ENCODE measurements at regions not wholly inside any gene's neighbourhood (a gene's known extent, or its start where the extent isn't known, plus 50 kb on each side); places are given as distances from the start of the nearest gene placed in this dataset.
A peak's percentile ranks its signal among the peaks of the same experiment; 100 is the strongest.

DNA sequence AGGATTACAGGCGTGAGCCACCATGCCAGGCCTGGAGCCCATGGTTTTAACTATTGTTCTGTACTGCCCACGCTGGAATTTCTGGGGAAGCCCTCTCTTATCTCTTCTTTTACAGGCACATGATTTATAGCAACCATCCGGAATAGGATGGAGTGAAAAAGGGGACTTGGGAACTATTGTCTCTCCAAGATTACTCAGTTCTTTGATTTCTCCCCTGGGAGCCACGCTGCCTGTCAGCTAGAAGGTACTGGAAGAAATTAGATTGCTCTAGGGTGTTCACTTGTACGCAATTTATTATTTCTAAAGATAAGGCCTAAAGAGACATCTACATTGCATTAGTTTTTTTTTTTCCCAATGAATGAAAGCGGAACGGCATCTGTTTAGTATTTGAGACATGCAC, 65.6 kb upstream of the PTPRJ start:
- DNase-seq (no peak), FAIRE-seq (no peak), ATAC-seq (no peak)
- Histone ChIP-seq H3K4me1 (peaks cover 5 to 35% (median 30%) of the 10 kb centered on the region in 3 donors), H3K27me3 (no peaks in the 10 kb centered on the region), H3K36me3 (no peaks in the 10 kb centered on the region), H3K4me3 (no peak overlapping the region), H3K27ac (peak overlapping the region in 1 of 4 donors; percentile 79), H3K9me3 (no peaks in the 10 kb centered on the region)
- no peak for TF ChIP-seq CTCF (IDR thresholded peaks at IDR 0.05)
- intact Hi-C loops (cut with DNase I): no loop called here
- 50 to 57% methylated on average over 7 of the region's 7 CpGs for WGBS, 2 donors

DNA sequence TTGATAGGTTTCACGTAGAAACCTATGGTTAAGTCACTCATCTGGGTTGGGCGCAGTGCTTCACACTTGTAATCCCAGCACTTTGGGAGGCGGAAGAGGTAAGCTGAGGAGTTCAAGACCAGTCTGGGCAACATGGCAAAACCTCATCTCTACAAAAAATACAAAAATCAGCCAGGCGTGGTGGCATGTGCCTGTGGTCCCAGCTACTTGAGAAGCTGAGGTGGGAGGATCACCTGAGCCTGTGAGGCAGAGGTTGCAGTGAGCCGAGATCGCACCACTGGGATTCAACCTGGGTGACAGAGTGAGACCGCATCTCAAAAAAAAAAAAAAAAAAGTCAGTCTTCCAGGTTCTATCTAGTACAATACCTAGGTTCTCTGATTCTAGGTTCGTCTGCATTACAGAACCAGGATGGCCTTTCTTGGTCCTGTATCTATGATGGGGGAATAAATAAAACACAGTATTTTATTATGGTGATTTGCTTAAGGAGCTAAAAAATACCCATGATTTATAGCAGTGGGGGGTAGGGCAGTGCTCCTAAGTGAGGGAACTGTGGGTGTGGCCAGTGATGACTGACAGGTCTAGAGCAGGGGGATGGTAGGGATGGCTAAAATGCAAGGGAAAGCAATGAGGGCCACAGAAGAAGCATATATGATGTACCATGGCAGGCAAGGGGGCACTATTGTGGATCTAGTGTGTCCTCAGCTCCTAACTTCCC, 65.5 kb upstream of the NUP160 start:
- 93 to 96% methylated on average over 8 of the region's 8 CpGs for WGBS, 2 donors
- no peak for TF ChIP-seq CTCF (IDR thresholded peaks at IDR 0.05)
- DNase-seq: no peak

GRCh38 chr11:47912843-47913437, 64.8 kb upstream of the NUP160 start:
- H3K27me3 ChIP-seq: no peaks in the 10 kb centered on the region
- H3K4me1 ChIP-seq: peaks cover 11 to 30% (median 23%) of the 10 kb centered on the region in 3 donors
- no peak overlapping the region for H3K4me3 ChIP-seq
- TF ChIP-seq CTCF (IDR thresholded peaks at IDR 0.05): no peak
- intact Hi-C loops (cut with DNase I): no loop called here
- 59 to 66% methylated on average over 6 of the region's 6 CpGs for WGBS, 2 donors
- FAIRE-seq (no peak), DNase-seq (no peak), ATAC-seq (no peak)
- no peaks in the 10 kb centered on the region for H3K36me3 ChIP-seq
- H3K9me3 ChIP-seq: no peaks in the 10 kb centered on the region
- no peak overlapping the region for H3K27ac ChIP-seq

More for the DNA sequence above, 65.5 kb upstream of the NUP160 start:
- Histone ChIP-seq H3K27me3 (no peaks in the 10 kb centered on the region), H3K9me3 (no peaks in the 10 kb centered on the region), H3K4me1 (peaks cover 6 to 30% (median 26%) of the 10 kb centered on the region in 3 donors), H3K36me3 (no peaks in the 10 kb centered on the region), H3K27ac (no peak overlapping the region), H3K4me3 (no peak overlapping the region)
- ATAC-seq: no peak
- FAIRE-seq: no peak
- intact Hi-C loops (cut with DNase I): no loop called here

DNA sequence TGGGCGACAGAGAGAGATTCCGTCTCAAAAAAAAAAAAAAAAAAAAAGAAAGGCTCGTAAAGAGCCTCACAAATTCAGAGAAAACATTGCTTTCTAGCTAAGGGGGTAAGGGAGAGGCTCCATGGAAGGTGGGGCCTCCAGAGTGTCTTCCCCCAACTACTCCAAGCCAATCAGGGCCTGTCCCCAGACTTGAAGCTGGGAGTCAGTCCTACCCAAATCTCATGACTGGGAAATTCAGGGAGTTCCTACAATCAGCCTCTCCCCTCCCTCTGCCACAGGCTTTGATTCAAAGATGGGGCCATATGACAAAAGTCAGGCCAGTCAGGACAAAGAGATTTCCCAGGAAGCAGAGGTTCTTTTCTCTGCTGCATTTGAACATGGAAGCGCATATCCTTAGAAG, 63.0 kb upstream of the NUP160 start:
- ATAC-seq (no peak), FAIRE-seq (no peak), DNase-seq (no peak)
- Histone ChIP-seq H3K36me3 (no peaks in the 10 kb centered on the region), H3K27ac (no peak overlapping the region), H3K4me3 (no peak overlapping the region), H3K4me1 (peaks cover 5 to 20% (median 14%) of the 10 kb centered on the region in 3 donors), H3K27me3 (no peaks in the 10 kb centered on the region), H3K9me3 (no peaks in the 10 kb centered on the region)
- WGBS, 2 donors: 92 to 99% methylated on average over 2 to 4 of the region's 4 CpGs
- TF ChIP-seq CTCF (IDR thresholded peaks at IDR 0.05): no peak
- intact Hi-C loops (cut with DNase I): no loop called here

DNA sequence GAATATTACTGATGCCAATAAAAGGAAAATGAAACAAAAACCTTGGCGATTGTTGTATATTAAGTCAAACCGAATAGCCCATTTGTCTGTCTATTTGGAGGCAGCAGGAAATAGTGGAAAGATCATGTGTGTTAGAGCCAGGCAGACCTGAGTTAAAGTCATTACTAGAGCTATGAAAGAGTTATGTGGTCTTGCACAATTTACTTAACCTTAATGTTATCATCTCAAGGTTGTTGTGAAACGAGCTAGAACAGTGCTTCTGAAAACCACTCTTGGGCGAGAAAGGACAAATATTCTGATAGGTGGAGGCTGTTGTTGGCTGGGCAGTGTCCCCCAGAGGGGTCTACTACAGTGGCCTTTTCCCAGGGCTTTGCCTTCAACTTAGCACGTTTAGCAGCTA, 60.0 kb upstream of the NUP160 start:
- no peak for TF ChIP-seq CTCF (IDR thresholded peaks at IDR 0.05)
- ATAC-seq: peak; percentile 82 to 93 (median 88)
- no peak for FAIRE-seq
- 8 to 13% methylated on average over 5 of the region's 5 CpGs for WGBS, 2 donors
- H3K27me3 ChIP-seq: no peaks in the 10 kb centered on the region
- no peak for DNase-seq
- no peaks in the 10 kb centered on the region for H3K36me3 ChIP-seq
- intact Hi-C loops (cut with DNase I): no loop called here
- peak overlapping the region in 3 of 4 donors; percentile 18 to 59 (median 59) for H3K27ac ChIP-seq
- no peak overlapping the region for H3K4me3 ChIP-seq
- peaks cover 0 to 13% (median 5%) of the 10 kb centered on the region in 3 donors for H3K4me1 ChIP-seq
- no peaks in the 10 kb centered on the region for H3K9me3 ChIP-seq

Data from pancreas (tissue), 10 donors.